ENCODE measurements at regions not wholly inside any gene's neighbourhood (a gene's known extent, or its start where the extent isn't known, plus 50 kb on each side); places are given as distances from the start of the nearest gene placed in this dataset.

GRCh38 chr12:12010277-12011039, 60.3 kb upstream of the BCL2L14 start:
- peaks cover 3% of the 10 kb centered on the region for H3K9me3 Mint-ChIP-seq
- no peaks in the 10 kb centered on the region for H3K36me3 Mint-ChIP-seq
- H3K27me3 Mint-ChIP-seq (ENCODE audit: low read depth) = no peaks in the 10 kb centered on the region
- no peak for TF ChIP-seq CTCF (IDR thresholded peaks at IDR 0.05; ENCODE audit: unreplicated experiment)
- H3K27ac Mint-ChIP-seq = peak overlapping the region; percentile 52
- no peak for DNase-seq (ENCODE audit: low spot score in 2 of 2, unreplicated experiment in 2 of 2)
- no peak overlapping the region for H3K4me3 Mint-ChIP-seq
- H3K4me1 Mint-ChIP-seq = peaks cover 13% of the 10 kb centered on the region

GRCh38 chr12:12011880-12012260, 58.9 kb upstream of the BCL2L14 start:
- Mint-ChIP-seq H3K4me1 (peaks cover 15% of the 10 kb centered on the region), H3K27me3 (ENCODE audit: low read depth) (no peaks in the 10 kb centered on the region), H3K9me3 (no peaks in the 10 kb centered on the region), H3K36me3 (no peaks in the 10 kb centered on the region), H3K27ac (no peak overlapping the region), H3K4me3 (no peak overlapping the region)
- DNase-seq (ENCODE audit: low spot score in 2 of 2, unreplicated experiment in 2 of 2) = no peak
- no peak for TF ChIP-seq CTCF (IDR thresholded peaks at IDR 0.05; ENCODE audit: unreplicated experiment)

- Mint-ChIP-seq H3K27ac (no peak overlapping the region), H3K9me3 (no peaks in the 10 kb centered on the region)
- no peak for TF ChIP-seq CTCF (IDR thresholded peaks at IDR 0.05; ENCODE audit: unreplicated experiment)
Measured at GRCh38 chr12:12015073-12015685, 55.6 kb upstream of the BCL2L14 start.

GRCh38 chr12:12016284-12017100, 54.2 kb upstream of the BCL2L14 start:
- no peak overlapping the region for H3K27ac Mint-ChIP-seq
- no peak for TF ChIP-seq CTCF (IDR thresholded peaks at IDR 0.05; ENCODE audit: unreplicated experiment)
- H3K27me3 Mint-ChIP-seq (ENCODE audit: low read depth) = no peaks in the 10 kb centered on the region
- H3K36me3 Mint-ChIP-seq = no peaks in the 10 kb centered on the region
- peaks cover 15% of the 10 kb centered on the region for H3K4me1 Mint-ChIP-seq
- no peak overlapping the region for H3K4me3 Mint-ChIP-seq
- no peaks in the 10 kb centered on the region for H3K9me3 Mint-ChIP-seq
- no peak for DNase-seq (ENCODE audit: low spot score in 2 of 2, unreplicated experiment in 2 of 2)

More at GRCh38 chr12:12015073-12015685, 55.6 kb upstream of the BCL2L14 start:
- no peaks in the 10 kb centered on the region for H3K27me3 Mint-ChIP-seq (ENCODE audit: low read depth)
- no peak overlapping the region for H3K4me3 Mint-ChIP-seq
- DNase-seq (ENCODE audit: low spot score in 2 of 2, unreplicated experiment in 2 of 2) = no peak
- H3K4me1 Mint-ChIP-seq = peaks cover 27% of the 10 kb centered on the region
- H3K36me3 Mint-ChIP-seq = no peaks in the 10 kb centered on the region

GRCh38 chr12:12017135-12017581, 53.6 kb upstream of the BCL2L14 start:
- Mint-ChIP-seq H3K9me3 (no peaks in the 10 kb centered on the region), H3K27ac (no peak overlapping the region), H3K4me3 (no peak overlapping the region), H3K36me3 (no peaks in the 10 kb centered on the region), H3K4me1 (peaks cover 15% of the 10 kb centered on the region), H3K27me3 (ENCODE audit: low read depth) (no peaks in the 10 kb centered on the region)
- no peak for TF ChIP-seq CTCF (IDR thresholded peaks at IDR 0.05; ENCODE audit: unreplicated experiment)
- DNase-seq (ENCODE audit: low spot score in 2 of 2, unreplicated experiment in 2 of 2) = no peak
